Astrocyte of the spinal cord (primary cell): ENCODE measurements at regions not wholly inside any gene's neighbourhood (a gene's known extent, or its start where the extent isn't known, plus 50 kb on each side); places are given as distances from the start of the nearest gene placed in this dataset.

Experiments used
- DNase-seq: peaks from one replicate; pipeline ENCODE4 v3.0.0; 2011; ENCODE audit warnings: low read depth, low spot score
- H3K4me3 ChIP-seq: 2 replicates; pipeline ENCODE4 v1.5.1; 2011; ENCODE audit warnings: low read depth, mild to moderate bottlenecking, low read length, moderate library complexity
- in situ Hi-C: cut with HindIII; loops from 2 replicates; pipeline ENCODE4 v1.10.0; 2017; ENCODE audit warnings: low sequenced_read_pairs
- TF ChIP-seq, protein P1 (sequence below): IDR thresholded peaks from 2 replicates; pipeline ENCODE4 v1.5.1; 2012; ENCODE audit warnings: low read depth, mild to moderate bottlenecking, low read length, inconsistent platforms

GRCh38 chr2:185291035-185291647 is 447.5 kb upstream of the FSIP2 start:
- in situ Hi-C loops = no loop called here
- TF ChIP-seq, protein P1, sequence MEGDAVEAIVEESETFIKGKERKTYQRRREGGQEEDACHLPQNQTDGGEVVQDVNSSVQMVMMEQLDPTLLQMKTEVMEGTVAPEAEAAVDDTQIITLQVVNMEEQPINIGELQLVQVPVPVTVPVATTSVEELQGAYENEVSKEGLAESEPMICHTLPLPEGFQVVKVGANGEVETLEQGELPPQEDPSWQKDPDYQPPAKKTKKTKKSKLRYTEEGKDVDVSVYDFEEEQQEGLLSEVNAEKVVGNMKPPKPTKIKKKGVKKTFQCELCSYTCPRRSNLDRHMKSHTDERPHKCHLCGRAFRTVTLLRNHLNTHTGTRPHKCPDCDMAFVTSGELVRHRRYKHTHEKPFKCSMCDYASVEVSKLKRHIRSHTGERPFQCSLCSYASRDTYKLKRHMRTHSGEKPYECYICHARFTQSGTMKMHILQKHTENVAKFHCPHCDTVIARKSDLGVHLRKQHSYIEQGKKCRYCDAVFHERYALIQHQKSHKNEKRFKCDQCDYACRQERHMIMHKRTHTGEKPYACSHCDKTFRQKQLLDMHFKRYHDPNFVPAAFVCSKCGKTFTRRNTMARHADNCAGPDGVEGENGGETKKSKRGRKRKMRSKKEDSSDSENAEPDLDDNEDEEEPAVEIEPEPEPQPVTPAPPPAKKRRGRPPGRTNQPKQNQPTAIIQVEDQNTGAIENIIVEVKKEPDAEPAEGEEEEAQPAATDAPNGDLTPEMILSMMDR = peak; percentile 79
- no peak overlapping the region for H3K4me3 ChIP-seq
- DNase-seq = peak; percentile 50

DNA sequence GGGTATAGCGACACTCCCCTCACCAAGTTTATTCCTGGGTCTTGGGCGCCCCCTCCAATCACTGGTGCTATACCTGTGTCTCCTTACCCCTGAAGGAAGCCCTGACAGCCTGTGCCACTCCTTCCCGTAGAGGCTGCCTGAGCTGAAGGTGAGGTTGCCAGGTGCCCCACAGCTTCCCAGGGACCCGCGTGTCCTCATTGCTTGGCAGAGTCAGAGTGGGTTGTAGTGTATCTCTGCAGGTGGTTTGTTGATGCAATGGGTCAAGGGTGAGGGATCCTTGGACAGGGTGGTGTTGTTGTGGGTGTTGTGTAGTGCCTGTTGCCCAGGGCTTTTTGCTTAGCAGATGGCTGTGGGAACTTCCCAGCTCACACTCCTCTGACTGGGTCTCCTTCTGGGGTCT is 438.7 kb upstream of the FSIP2 start:
- no peak for DNase-seq
- H3K4me3 ChIP-seq = no peak overlapping the region
- TF ChIP-seq, protein P1 = no peak
- in situ Hi-C loops = no loop called here

- TF ChIP-seq, protein P1 = no peak
- DNase-seq = no peak
- in situ Hi-C loops = no loop called here
- no peak overlapping the region for H3K4me3 ChIP-seq
Measured at GRCh38 chr2:185306119-185306518, 432.5 kb upstream of the FSIP2 start.

- in situ Hi-C loops = no loop called here
- DNase-seq = no peak
- no peak overlapping the region for H3K4me3 ChIP-seq
- TF ChIP-seq, protein P1 = no peak
Measured at GRCh38 chr2:185316383-185316782, 422.2 kb upstream of the FSIP2 start.

DNA sequence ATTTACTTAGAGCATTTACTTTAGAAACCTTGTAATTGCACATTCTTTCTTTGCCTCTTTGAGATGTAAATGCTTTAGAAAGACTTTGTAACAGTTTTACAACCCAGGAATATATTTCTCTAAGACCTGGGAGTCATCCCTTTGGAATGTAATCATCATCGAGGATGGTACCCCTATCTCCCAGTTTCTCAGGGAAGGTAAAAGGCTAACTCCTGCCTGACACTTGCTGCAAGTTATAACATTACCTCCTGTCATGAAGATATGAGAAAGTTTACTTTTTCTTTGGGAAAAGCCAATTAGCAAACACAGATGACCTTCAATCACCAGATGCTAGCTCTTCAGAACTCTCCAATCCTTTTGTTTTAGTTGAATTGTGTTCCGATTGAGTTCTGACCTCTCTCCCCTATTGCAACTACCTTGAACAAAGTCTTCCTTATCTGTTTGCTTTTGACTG is 420.3 kb upstream of the FSIP2 start:
- TF ChIP-seq, protein P1 = no peak
- in situ Hi-C loops = no loop called here
- no peak overlapping the region for H3K4me3 ChIP-seq
- no peak for DNase-seq

GRCh38 chr2:185335879-185336278 is 402.7 kb upstream of the FSIP2 start:
- DNase-seq = no peak
- no peak overlapping the region for H3K4me3 ChIP-seq
- TF ChIP-seq, protein P1 = no peak
- in situ Hi-C loops = no loop called here

DNA sequence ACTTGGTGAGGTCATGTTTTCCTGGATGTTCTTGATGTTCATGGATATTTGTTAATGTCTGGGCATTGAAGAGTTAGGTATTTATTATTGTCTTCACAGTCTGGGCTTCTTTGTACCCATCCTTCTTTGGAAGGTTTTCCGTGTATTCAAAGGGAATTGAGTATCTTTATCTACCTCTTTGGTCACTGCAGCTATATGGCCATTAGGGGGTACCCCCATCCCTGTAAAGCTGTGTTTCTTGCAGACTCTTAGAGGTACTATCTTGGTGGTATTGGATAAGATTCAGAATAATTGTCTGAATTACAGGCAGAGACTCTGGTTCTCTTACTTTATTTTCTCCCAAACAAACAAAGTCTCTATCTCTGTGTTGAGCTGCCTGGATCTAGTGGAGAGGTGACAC is 401.6 kb upstream of the FSIP2 start:
- TF ChIP-seq, protein P1 = no peak
- DNase-seq = no peak
- no peak overlapping the region for H3K4me3 ChIP-seq
- in situ Hi-C loops = no loop called here
